NCI-H2227 (cell line): ENCODE measurements at regions not wholly inside any gene's neighbourhood (a gene's known extent, or its start where the extent isn't known, plus 50 kb on each side); places are given as distances from the start of the nearest gene placed in this dataset.
"Not testable (repeated sequence)": the region's sequence is repeated elsewhere in the genome, so short reads cannot be mapped to it uniquely, and the experiment has no call there.

Experiments
- DNase-seq: peaks from one replicate; lab custom pipeline; 2025; ENCODE audit not compliant: unreplicated experiment; lab: John Stamatoyannopoulos, UW

DNA sequence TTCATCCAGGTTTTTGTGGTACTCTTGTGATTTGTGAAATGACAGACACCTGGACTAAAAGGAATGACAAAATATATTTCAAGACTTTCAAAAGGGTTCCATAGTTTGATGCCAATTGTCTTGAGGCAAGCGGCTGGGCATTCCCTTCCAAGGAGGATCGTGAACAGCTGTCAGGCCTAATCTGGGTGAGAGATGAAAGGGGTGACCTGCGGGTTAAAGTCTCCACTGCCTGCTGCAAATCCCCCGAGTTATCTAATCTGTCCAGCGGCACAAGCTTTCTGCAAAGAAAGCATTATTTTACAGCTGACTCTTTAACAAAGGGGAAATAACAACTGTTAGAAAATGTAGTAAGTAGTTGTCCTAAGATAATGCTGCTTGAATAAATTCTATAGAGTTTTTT, 128.7 kb upstream of the MB21D2 start:
- DNase-seq: no peak

DNA sequence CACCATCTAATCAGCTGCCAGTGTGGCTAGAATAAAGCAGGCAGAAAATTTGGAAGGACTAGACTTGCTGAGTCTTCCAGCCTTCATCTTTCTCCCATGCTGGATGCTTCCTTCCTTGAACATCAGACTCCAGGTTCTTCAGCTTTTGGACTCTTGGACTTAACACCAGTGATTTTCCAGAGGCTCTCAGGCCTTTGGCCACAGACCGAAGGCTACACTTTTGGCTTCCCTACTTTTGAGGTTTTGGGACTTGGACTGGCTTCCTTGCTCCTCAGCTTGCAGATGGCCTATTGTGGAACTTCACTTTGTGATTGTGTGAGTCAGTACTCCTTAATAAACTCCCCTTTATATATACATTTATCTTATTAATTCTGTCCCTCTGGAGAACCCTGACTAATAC, 129.8 kb upstream of the MB21D2 start:
- not testable (repeated sequence) for DNase-seq

DNA sequence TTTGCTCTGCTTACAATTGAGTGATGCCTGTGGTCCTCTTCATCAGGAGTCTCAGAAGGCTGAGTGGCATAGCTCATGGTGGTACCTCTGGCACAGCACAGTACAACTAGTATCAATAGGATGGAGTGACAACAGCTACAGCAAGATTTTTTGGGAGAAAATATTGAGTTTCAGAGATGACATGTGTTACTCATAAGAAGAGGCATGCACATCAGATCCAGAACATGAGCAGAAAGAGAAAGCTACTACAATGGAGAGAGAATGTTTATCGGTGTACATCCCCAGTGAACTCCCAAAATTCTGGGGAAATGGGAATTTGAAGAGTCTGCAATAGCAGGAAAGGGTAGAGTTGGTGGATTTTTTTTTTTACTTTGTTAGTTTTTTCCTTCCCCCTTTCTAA, 130.5 kb upstream of the MB21D2 start:
- DNase-seq: no peak

DNA sequence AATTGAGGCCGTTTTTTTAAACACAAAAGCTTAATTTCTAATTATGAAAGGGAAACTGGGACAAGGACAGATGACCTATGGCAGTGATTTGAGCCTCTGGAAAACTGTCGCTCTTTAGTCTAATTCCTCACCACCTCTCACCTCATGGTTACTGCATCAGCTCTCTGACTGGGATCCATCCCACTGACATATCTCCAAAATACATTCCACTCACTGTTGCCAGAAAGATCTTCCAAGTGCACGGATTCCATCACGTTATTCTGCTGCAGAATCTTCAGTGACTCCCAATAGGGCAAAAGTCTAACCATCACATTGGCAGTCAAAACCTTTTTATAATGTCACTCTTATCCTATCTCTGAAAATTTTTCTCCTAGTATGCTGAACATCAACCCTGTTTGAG, 132.3 kb upstream of the MB21D2 start:
- no peak for DNase-seq

DNA sequence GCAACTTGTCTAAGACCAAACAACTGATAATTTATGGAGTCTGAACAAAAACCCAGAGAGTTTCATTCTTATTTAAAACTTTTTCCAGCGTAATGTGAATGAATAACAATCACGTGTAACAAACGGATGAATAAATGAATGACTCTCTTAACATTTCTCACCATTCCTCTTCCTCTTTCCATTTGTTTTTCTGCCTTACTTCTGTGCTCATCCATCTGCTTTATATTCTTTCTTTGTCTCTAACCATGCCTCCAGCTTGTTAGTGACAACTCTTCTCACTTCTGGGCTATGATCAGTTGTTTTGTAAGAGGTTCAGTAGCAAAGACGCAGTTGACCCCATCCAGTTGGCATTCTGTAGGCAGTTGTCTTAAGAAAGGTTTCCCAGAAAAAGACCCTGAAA, 133.7 kb upstream of the MB21D2 start:
- DNase-seq: no peak

DNA sequence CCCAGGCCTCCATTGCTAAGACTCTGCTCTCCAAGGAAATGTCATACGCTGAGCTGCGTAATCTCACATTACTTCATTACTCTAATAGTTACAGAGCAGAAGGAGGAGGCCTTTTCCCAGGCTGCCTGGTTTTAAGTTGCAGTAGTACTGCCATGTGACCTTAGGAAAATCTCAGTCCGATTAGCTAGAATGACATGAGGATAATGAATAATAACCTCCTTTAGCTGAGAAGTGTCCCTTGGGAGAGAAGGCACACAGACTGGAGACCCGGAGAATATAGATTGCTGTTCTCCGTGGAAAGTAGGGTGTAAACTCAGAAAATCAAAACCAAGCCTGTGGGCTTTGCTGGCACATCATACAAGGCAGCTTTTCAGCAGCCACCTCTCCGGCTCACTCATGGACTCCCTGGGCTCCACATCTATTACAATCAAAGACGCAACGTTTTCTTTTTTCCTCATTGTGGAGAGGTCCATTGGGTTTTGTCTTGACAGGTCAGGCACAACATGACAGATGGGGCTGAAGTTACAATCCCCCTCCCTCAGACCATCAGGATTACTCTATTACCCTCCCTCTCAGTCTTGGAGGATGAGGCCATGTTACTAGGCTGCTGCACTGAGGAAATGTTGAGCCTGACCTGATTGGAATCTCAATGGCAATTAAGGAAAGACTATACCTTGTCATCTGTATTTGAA, 134.8 kb upstream of the MB21D2 start:
- no peak for DNase-seq

DNA sequence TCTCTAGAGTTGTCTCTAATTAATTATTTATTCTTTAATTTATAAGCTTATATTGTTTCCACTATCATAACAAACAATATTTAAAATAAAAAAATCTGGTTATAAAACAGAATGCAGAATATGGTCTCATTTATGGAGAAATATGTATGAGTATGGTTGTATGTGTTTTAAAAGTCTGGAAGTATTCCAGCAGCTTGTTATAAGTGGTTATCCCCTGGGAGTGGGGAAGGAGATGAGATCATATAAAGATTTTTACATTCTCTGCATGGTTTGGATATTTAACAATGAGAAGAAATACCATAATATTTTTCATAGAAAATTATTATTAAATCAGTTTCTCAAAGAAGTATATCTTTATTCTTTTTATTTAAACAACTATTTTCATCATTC, 135.4 kb upstream of the MB21D2 start:
- DNase-seq: no peak

DNA sequence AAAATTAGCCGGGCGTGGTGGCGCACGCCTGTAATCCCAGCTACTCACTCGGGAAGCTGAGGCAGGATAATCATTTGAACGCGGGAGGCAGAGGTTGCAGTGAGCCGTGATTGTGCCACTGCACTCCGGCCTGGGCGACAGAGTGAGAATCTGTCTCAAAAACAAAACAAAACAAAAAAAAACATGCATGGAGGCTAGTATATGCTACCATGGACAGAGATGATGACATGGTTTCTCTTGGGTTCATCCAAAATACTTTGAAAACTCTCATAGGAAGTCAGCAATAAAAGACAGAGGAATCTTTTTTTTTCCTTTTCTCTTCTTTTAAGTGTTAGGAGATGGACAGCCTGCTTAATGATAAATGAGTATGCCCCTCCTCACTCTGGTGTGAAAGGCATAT, 137.7 kb upstream of the MB21D2 start:
- no peak for DNase-seq

DNA sequence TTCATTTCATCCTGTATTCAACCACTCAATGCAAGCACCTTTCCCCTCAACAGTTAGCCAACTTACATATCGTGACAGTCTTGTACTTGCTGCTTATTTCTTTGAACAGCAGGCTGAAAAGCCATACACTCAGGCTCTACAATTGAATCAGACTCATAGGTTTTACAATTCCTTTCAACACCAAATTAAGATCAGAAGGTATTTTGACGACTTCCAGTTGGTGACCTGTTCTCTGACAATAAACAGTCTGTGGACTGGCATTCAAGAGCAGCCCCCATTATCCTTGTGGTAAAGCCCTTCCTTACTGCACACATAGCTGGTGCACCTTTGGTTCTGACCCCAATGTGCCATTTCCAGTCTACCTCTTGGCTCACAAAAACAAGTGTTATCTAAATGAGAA, 140.0 kb upstream of the MB21D2 start:
- no peak for DNase-seq

DNA sequence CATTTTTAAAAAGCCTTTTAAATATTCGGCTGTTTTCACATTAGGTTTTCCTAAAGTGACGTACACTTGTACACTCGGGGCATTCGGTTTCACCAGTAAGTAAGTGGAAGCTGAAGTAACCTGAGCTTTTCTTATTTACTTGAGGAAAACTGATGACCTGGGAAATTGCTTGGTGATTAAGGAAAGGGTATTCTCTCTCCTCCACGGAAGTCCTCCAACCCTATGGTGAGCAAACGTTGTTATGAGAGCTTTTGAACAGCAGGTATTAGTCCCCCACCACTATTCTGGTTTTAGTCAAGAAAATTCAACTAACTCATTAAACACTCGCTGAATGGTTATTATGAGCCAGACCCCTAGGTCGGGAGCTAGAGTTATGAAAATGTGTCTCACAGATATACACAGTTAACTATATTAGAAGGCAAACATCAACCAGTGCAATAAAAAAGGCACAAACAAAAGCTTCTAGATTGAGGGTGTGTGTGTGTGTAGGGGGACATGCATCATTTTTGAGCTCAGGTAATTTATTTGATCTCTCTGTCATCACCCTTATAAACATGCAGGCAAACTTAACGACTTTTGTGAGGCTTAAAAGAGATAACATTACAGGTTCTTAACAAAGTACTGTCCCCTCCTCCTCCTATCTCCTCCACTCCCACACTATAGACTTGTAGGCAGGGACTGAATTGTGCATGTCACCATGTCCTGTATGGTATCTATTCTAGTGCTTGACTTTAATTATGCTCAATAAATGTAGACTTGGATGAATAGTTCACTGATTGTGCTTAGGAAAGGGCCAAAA, 143.3 kb upstream of the MB21D2 start:
- no peak for DNase-seq

DNA sequence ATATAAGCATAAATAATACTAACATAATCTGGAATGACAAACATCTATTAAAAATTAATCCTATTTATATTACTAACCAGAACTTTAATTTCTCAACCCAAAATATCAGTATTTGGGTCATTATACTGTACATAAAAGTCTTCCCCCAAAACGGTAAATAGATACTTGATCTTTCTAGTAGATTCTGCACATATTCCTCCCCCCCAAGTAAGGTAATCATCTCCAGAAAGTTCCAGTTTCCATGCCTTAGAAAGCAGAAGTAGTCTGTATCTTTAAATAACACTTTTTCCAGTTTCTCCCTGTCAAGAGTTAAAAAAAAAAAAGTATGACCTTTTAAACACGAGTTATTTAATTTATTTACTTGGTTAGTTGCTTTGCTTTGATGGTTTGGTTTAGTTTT, 150.7 kb upstream of the MB21D2 start:
- DNase-seq: no peak

DNA sequence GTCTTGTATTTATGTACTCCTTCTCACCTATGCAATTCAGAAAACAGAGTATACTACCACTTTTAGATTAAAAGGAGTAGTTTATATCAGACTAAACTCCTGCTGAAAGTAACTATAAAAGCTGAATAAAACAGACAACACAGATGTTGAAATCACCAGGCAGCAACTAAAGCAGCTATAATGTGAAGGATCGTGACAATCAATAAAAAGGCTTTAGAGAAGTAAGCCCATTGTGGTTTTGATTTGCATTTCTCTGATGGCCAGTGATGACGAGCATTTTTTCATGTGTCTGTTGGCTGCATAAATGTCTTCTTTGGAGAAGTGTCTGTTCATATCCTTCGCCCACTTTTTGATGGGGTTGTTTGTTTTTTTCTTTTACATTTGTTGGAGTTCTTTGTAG, 152.1 kb upstream of the MB21D2 start:
- not testable (repeated sequence) for DNase-seq

DNA sequence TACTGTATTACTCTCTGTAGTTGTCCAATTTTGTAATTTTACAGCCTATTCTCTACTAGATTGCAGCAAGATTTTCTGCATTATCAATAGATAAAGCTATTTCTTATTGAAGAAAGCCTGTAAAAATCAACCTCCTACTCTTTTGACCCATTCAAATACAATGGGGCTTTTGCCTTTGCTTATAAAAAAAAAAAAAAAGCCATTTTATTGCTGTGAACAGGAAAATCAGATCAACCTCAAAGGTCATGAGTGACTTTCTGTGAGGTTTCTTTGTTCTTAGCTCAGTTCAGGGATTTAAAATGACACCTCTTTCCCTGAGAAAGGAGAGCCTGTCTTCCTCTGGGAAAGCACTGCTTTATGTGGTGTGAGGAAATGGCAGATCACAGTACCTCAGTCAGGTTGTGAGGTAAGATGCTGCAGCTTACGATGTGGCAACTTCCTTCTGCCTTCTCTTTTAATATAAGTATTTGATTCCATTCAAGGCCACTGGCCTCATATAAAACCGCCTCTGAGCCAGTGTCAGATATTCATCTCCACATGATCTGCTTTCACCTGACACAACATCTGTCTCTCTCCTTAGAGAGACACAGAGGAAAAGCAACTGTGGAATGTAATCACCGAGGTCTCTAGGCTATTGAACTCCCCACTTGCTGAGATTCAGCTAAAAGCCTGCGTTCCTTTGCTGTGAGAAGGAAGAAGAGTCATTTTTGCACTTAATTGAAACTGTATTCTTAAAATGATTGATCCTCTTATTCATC, 161.5 kb upstream of the MB21D2 start:
- no peak for DNase-seq

DNA sequence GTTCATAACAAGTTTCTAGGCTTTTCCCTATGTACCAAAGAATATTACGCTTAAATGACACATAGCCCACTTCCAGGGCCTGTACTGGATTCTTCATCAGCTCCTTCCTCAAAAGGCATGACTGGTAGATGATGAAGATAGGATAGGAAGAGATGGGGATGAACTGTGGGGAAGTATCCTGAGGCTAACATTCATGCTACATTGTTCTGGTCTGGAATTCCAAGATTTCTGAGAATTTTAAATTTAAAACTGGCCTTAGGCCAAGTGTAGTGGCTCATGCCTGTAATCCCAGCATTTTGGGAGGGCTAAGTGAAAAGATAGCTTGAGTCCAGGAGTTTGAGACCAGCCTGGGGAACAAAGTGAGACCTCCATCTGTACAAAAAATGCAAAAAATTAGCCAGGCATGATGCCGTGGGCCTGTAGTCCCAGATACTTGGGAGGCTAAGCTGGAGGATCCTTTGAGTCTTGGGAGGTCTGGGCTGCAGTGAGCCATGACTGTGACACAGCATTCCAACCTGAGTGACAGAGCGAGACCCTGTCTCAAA, 160.1 kb upstream of the PLAAT1 start:
- no peak for DNase-seq

DNA sequence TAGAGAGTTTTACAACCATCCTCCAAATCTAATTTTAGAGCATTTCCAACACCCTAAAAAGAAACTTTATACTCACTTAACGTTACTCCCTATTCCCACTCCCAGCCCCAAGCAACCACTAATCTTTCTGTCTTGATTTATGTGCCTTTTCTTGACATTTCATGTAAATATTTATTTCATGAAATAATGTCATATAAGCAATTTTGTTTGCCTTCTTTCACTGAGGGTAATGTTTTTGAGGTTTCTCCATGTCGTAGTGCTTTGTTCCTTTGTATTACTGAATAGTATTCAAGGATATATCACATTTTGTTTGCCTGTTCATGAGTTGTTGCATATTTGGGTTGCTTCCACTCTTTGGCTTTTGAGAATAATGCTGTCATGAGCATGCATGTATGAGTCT, 155.4 kb upstream of the PLAAT1 start:
- DNase-seq: no peak

DNA sequence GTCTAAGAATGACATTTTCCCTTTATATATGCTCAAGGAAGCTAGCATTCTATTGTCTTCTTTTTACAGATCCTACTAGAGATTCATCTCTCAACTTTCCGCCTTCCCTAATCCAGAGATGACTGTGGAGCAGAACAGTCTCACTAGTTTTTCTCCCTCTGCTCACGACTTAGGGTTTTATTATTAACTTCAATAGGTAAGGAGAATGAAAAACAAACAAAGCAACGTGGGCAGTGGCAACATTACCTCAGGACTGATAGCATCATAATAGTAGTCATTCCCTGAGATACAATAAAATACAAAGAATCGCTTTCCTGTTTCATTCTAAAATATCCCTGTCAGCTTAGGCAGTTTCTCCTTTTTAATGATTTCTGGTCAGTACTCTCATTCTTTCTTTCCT, 154.3 kb upstream of the PLAAT1 start:
- no peak for DNase-seq

DNA sequence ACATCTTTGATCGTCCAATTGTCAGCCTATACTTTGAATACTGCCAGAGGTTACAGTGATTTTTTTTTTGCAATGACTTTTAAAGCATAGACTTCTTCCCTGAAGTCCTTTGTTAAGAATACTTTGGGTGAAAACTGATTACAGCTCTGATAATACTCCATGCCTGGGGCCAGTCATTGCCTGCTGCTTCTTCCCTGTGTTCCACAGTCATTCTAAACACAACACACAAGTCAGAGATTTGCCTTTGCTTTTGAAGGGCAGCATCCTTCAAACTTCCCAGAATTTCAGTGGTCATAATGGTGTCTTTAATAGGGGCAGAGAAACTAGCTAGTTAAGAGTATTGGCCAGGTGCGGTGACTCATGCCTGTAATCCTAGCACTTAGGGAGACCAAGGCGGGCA, 153.7 kb upstream of the PLAAT1 start:
- no peak for DNase-seq

DNA sequence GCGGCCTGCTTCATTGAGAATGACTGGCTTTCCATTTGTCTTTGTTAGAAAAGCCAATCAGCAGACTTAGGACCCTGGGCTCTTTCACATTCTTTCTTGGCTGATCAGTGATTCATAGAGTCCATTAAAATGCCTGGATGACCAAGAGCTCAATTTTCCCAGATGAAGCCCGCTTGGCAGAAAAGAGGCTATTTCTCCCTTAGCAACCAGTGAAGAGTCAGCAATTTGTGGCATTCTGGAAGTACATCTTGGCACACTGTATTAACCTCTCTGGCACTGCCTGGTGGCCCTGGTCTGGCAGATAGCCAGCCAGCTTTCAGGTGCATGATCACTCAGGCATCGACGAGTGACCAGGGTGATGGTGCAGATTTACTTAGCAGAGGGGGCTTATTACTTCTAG, 145.7 kb upstream of the PLAAT1 start:
- DNase-seq: no peak

DNA sequence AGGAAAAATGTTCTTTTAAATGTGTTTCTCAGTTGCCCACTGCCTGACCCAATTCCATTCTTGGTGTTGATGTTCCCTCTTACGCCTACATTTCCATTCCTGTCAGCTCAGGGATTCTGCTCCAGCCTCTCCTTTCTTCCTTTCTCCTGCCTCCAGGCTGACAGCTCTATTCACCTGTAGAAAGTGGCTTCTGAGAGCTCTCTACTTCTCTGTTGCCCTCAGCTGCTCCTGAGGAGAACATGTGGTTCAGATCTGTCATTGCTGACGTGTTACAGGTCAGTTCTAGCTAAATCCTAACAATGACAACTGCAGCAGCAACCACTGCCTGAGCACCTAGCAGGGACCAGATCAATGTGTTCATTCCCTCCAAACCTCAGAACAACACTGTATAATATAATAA, 144.9 kb upstream of the PLAAT1 start:
- no peak for DNase-seq

DNA sequence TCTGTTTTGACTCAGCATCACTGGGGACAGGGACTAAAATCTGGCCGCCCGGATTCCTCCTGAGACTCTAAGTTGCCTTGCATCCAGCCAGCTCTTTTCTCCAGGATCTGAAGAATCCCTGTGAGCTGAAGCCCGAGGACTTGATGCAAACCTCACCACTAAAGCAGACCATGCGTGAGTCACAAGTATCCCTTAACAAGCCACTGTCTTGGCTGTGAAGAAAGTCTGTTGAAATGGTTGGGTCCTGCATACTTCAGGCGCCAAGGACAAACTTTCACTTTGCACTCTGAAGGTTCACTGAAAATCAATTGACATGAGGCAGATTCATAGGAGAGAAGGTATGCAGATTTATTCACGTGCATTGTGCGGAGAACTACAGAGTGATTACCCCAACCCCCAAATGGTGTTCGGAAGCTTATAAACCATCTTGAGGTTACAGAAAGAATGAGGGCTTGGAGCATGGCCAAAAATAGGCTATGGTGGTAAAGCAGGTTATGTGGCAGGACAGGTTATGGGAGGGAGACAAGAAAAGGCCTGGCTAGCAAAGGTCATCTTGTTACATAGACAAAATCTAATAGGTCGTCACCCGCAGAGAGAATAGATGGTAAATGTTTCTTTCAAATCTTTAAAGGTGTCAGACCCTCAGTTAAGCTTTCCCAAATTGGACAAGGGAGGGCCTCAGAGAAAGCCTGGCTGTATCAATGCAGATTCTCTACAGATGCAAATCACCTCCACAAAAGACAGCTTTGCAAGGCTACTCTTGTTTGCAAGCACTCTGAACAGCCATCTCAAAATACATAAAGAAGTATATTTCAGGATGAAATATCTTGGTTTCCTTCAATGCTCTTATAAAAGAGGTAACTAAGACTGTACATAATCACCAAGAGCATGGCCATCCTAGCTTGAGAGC, 126.3 kb upstream of the PLAAT1 start:
- no peak for DNase-seq

DNA sequence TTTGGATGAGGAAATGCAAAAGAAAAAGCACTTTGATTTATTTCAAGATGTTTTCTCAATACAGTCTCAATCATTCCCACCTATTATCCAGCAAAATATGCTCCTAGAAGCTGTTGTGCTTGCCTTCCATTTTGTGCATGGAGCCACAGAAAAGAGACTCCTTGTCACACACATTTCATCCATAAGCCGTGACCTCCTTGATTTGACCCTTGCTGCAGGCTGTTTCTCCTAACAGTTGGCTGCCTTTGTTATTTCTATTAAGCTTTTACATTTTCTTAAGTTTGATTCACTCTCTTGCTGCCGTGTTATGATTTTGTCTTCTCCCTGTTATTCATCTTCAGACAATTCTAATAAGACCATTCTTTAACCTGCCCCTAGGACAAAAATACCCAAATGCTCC, 124.2 kb upstream of the PLAAT1 start:
- no peak for DNase-seq
